ENCODE measurements at regions not wholly inside any gene's neighbourhood (a gene's known extent, or its start where the extent isn't known, plus 50 kb on each side); places are given as distances from the start of the nearest gene placed in this dataset.
A peak's percentile ranks its signal among the peaks of the same experiment; 100 is the strongest.

DNA sequence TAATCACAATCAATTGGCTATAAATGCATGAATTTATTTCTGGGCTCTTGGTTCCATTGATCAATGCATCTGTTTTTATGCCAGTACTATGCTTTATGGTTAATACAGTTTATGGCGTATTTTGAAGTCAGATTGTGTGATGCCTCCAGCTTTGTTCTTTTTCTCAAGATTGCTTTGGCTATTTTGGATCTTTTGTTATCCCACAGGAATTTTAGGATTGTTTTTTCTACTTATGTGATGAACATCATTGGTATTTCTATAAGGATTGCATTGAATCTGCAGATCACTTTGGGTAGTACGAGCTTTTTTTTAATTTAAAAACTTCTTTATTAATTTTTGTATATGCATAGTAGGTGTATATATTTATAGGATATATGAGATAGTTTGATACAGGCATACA is 338.7 kb upstream of the IGFBP7 start:
- WGBS, 2 donors: 44 to 45% methylated on average over 2 of the region's 2 CpGs
- ATAC-seq (ENCODE audit: insufficient read depth, low FRiP score) (no peak), DNase-seq (no peak)
- Histone ChIP-seq H3K4me1 (ENCODE audit: control insufficient read depth in 5 of 5, insufficient read depth in 5 of 5, low read length in 5 of 5) (peaks cover 0 to 18% (median 6%) of the 10 kb centered on the region in 5 donors), H3K9me3 (ENCODE audit: control insufficient read depth in 4 of 4, insufficient read depth in 3 of 4, low read length in 3 of 4) (peaks cover 0 to 3% (median 2%) of the 10 kb centered on the region in 4 donors), H3K27ac (ENCODE audit: low read depth in 1 of 2, low read length in 1 of 2) (no peak overlapping the region), H3K4me3 (no peak overlapping the region), H3K27me3 (ENCODE audit: control insufficient read depth in 3 of 3, insufficient read depth in 3 of 3, low read length in 2 of 3) (no peaks in the 10 kb centered on the region), H3K9ac (ENCODE audit: insufficient read depth in 1 of 2, low read length in 2 of 2) (no peak overlapping the region), H3K36me3 (ENCODE audit: control insufficient read depth in 4 of 4, insufficient read depth in 4 of 4, low read length in 4 of 4) (no peaks in the 10 kb centered on the region)
- TF ChIP-seq, protein P1, sequence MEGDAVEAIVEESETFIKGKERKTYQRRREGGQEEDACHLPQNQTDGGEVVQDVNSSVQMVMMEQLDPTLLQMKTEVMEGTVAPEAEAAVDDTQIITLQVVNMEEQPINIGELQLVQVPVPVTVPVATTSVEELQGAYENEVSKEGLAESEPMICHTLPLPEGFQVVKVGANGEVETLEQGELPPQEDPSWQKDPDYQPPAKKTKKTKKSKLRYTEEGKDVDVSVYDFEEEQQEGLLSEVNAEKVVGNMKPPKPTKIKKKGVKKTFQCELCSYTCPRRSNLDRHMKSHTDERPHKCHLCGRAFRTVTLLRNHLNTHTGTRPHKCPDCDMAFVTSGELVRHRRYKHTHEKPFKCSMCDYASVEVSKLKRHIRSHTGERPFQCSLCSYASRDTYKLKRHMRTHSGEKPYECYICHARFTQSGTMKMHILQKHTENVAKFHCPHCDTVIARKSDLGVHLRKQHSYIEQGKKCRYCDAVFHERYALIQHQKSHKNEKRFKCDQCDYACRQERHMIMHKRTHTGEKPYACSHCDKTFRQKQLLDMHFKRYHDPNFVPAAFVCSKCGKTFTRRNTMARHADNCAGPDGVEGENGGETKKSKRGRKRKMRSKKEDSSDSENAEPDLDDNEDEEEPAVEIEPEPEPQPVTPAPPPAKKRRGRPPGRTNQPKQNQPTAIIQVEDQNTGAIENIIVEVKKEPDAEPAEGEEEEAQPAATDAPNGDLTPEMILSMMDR (IDR thresholded peaks at IDR 0.05; ENCODE audit: control extremely low read depth, extremely low read depth): no peak

DNA sequence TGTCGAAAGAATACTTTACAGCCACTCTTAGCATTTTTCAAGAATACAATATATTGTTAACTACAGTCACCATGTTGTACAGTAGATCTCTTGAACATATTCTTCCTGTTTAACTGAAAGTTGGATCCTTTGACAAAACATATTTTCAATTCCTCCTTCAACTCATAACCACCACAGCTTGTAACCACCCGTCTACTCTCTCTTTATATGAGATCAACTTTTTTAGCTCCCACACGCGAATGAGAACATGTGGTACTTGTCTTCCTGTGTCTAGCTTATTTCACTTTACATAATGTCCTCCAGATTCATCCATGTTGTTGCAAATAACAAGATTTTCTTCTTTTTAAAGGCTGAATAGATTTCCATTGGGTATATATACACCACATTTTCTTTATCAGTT is 338.3 kb upstream of the IGFBP7 start:
- DNase-seq (no peak), ATAC-seq (ENCODE audit: insufficient read depth, low FRiP score) (no peak)
- Histone ChIP-seq H3K4me3 (no peak overlapping the region), H3K27ac (ENCODE audit: low read depth in 1 of 2, low read length in 1 of 2) (no peak overlapping the region), H3K9me3 (ENCODE audit: control insufficient read depth in 4 of 4, insufficient read depth in 3 of 4, low read length in 3 of 4) (peaks cover 0 to 3% (median 0%) of the 10 kb centered on the region in 4 donors), H3K36me3 (ENCODE audit: control insufficient read depth in 4 of 4, insufficient read depth in 4 of 4, low read length in 4 of 4) (no peaks in the 10 kb centered on the region), H3K27me3 (ENCODE audit: control insufficient read depth in 3 of 3, insufficient read depth in 3 of 3, low read length in 2 of 3) (no peaks in the 10 kb centered on the region), H3K9ac (ENCODE audit: insufficient read depth in 1 of 2, low read length in 2 of 2) (no peak overlapping the region), H3K4me1 (ENCODE audit: control insufficient read depth in 5 of 5, insufficient read depth in 5 of 5, low read length in 5 of 5) (peaks cover 0 to 23% (median 11%) of the 10 kb centered on the region in 5 donors)
- TF ChIP-seq, protein P1 (IDR thresholded peaks at IDR 0.05; ENCODE audit: control extremely low read depth, extremely low read depth): no peak
- WGBS, 2 donors: 84 to 89% methylated on average over 4 of the region's 4 CpGs

DNA sequence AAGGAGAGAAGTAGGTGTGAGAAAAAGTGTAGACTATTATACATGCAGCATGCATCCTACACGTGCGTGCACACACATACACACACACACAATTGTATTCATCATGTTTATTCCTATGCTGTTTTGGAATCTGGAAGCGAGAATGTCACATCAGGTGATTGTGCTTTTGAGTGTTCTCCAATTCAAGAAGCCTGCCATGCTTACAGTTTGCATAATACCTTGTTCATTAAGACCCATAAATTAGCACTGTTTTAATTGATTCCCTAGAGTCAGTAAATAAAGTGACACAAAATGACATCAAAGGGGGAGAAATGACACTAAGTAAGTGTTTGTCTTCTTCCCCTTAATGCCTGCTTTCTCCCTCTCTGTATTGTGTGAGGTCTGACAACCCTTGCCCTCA is 336.1 kb upstream of the IGFBP7 start:
- 79 to 90% methylated on average over 3 of the region's 3 CpGs for WGBS, 2 donors
- peaks cover 0 to 31% (median 16%) of the 10 kb centered on the region in 5 donors for H3K4me1 ChIP-seq (ENCODE audit: control insufficient read depth in 5 of 5, insufficient read depth in 5 of 5, low read length in 5 of 5)
- H3K27ac ChIP-seq (ENCODE audit: low read depth in 1 of 2, low read length in 1 of 2): no peak overlapping the region
- TF ChIP-seq, protein P1 (IDR thresholded peaks at IDR 0.05; ENCODE audit: control extremely low read depth, extremely low read depth): no peak
- H3K36me3 ChIP-seq (ENCODE audit: control insufficient read depth in 4 of 4, insufficient read depth in 4 of 4, low read length in 4 of 4): no peaks in the 10 kb centered on the region
- H3K27me3 ChIP-seq (ENCODE audit: control insufficient read depth in 3 of 3, insufficient read depth in 3 of 3, low read length in 2 of 3): no peaks in the 10 kb centered on the region
- no peak for ATAC-seq (ENCODE audit: insufficient read depth, low FRiP score)
- no peak overlapping the region for H3K9ac ChIP-seq (ENCODE audit: insufficient read depth in 1 of 2, low read length in 2 of 2)
- H3K9me3 ChIP-seq (ENCODE audit: control insufficient read depth in 4 of 4, insufficient read depth in 3 of 4, low read length in 3 of 4): no peaks in the 10 kb centered on the region
- no peak overlapping the region for H3K4me3 ChIP-seq
- DNase-seq: no peak

DNA sequence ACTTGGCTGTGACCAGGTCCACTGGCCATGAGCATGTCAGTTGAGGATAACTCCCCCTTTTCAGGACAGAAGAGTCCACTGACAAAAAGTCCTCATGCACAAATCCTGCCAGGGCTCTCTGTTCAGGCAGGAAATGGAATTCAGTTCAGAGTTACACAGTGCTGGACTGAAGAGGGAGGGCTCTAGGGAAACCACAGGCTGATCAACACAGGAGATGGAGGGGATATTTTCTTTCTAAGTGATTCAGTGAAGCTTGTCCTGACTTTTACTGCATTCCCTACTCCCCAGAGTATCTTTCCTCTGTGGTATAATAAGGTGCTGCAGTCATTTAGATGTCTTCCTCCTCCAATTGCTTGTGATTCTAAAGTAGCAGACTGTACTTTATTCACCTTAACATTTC is 335.5 kb upstream of the IGFBP7 start:
- no peak overlapping the region for H3K4me3 ChIP-seq
- no peaks in the 10 kb centered on the region for H3K36me3 ChIP-seq (ENCODE audit: control insufficient read depth in 4 of 4, insufficient read depth in 4 of 4, low read length in 4 of 4)
- DNase-seq (peak in 2 of 3 donors; percentile 33 to 38), ATAC-seq (ENCODE audit: insufficient read depth, low FRiP score) (no peak)
- H3K27ac ChIP-seq (ENCODE audit: low read depth in 1 of 2, low read length in 1 of 2): no peak overlapping the region
- H3K9me3 ChIP-seq (ENCODE audit: control insufficient read depth in 4 of 4, insufficient read depth in 3 of 4, low read length in 3 of 4): no peaks in the 10 kb centered on the region
- TF ChIP-seq, protein P1 (IDR thresholded peaks at IDR 0.05; ENCODE audit: control extremely low read depth, extremely low read depth): no peak
- H3K27me3 ChIP-seq (ENCODE audit: control insufficient read depth in 3 of 3, insufficient read depth in 3 of 3, low read length in 2 of 3): no peaks in the 10 kb centered on the region
- no peak overlapping the region for H3K9ac ChIP-seq (ENCODE audit: insufficient read depth in 1 of 2, low read length in 2 of 2)
- H3K4me1 ChIP-seq (ENCODE audit: control insufficient read depth in 5 of 5, insufficient read depth in 5 of 5, low read length in 5 of 5): peaks cover 0 to 31% (median 16%) of the 10 kb centered on the region in 5 donors
